SU-DHL-6 (cell line): ENCODE measurements at regions not wholly inside any gene's neighbourhood (a gene's known extent, or its start where the extent isn't known, plus 50 kb on each side); places are given as distances from the start of the nearest gene placed in this dataset.
A peak's percentile ranks its signal among the peaks of the same experiment; 100 is the strongest.

Experiments used
- H2AFZ ChIP-seq: fragments of 200-600 bp; sonication (generic); 2 replicates; pipeline ENCODE4 v1.6.1; 2014; ENCODE audit warnings: low read depth, mild to moderate bottlenecking, moderate library complexity, mixed read lengths, antibody characterized with exemption, low read length; ENCODE audit not compliant: severe bottlenecking
- H3F3A ChIP-seq: fragments of 200-600 bp; shearing (Covaris generic); 2 replicates; pipeline ENCODE4 v1.6.0; 2016; ENCODE audit warnings: antibody characterized with exemption, mild to moderate bottlenecking; ENCODE audit not compliant: insufficient read depth
- H3K27ac ChIP-seq: fragments of 200-600 bp; sonication (generic); 2 replicates; pipeline ENCODE4 v1.5.1; 2016; ENCODE audit warnings: low read depth, mild to moderate bottlenecking, low read length, moderate library complexity, mixed read lengths
- H3K27me3 ChIP-seq: fragments of 200-600 bp; sonication (generic), shearing (Covaris generic); 2 replicates; pipeline ENCODE4 v1.6.0; 2014; ENCODE audit warnings: mild to moderate bottlenecking, low read length
- H3K36me3 ChIP-seq: fragments of 200-600 bp; sonication (generic); 2 replicates; pipeline ENCODE4 v1.6.1; 2014; ENCODE audit warnings: mild to moderate bottlenecking, low read length, mixed read lengths
- H3K4me2 ChIP-seq: fragments of 300-600, 200-600 bp; shearing (Covaris generic), sonication (generic); 2 replicates; pipeline ENCODE4 v1.6.0; 2014; ENCODE audit warnings: low read length, low read depth, mild to moderate bottlenecking; ENCODE audit not compliant: poor library complexity, severe bottlenecking
- H3K4me3 ChIP-seq: fragments of 200-600 bp; sonication (generic); 2 replicates; pipeline ENCODE4 v1.5.1; 2014; ENCODE audit warnings: antibody characterized with exemption, low read length, mild to moderate bottlenecking, mixed read lengths; ENCODE audit not compliant: insufficient read depth, poor library complexity, severe bottlenecking
- H3K79me2 ChIP-seq: fragments of 200-600 bp; sonication (generic); 2 replicates; pipeline ENCODE4 v1.6.1; 2014; ENCODE audit warnings: mild to moderate bottlenecking, low read length, moderate library complexity; ENCODE audit not compliant: insufficient read depth
- H3K9ac ChIP-seq: fragments of 200-600 bp; sonication (generic); 2 replicates; pipeline ENCODE4 v1.7.0; 2014; ENCODE audit warnings: mild to moderate bottlenecking, low read length
- H3K9me2 ChIP-seq: fragments of 200-600 bp; sonication (generic); replicated peaks from 2 replicates; pipeline ENCODE4 v1.6.1; 2014; ENCODE audit warnings: low read length; ENCODE audit not compliant: insufficient read depth
- H3K9me3 ChIP-seq: fragments of 200-600 bp; sonication (generic); 2 replicates; pipeline ENCODE4 v1.6.1; 2014; ENCODE audit warnings: low read length, mixed read lengths; ENCODE audit not compliant: insufficient read depth
- H4K20me1 ChIP-seq: fragments of 200-600 bp; sonication (generic); 2 replicates; pipeline ENCODE4 v1.6.1; 2014; ENCODE audit warnings: low read depth, mild to moderate bottlenecking, antibody characterized with exemption, low read length, moderate library complexity, mixed read lengths
- CTCF ChIP-seq: fragments of 200-600 bp; sonication (generic); IDR thresholded peaks from one replicate; pipeline ENCODE4 v1.5.1; 2017; ENCODE audit warnings: antibody characterized with exemption, mild to moderate bottlenecking, low read length, moderate library complexity; ENCODE audit not compliant: insufficient read depth, poor library complexity, severe bottlenecking
- EZH2phosphoT487 ChIP-seq: fragments of 200-600 bp; sonication (generic), shearing (Covaris generic); conservative IDR thresholded peaks from 2 replicates; pipeline ENCODE4 v1.6.1; 2018; ENCODE audit warnings: mild to moderate bottlenecking, antibody characterized with exemption, low read length, moderate library complexity, mixed read lengths

GRCh38 chr6:134626589-134626988 lies 308.7 kb upstream of the SGK1 start:
- no peaks in the 10 kb centered on the region for H3K9me2 ChIP-seq
- no peak overlapping the region for H2AFZ ChIP-seq
- H4K20me1 ChIP-seq, result no peaks in the 10 kb centered on the region
- no peak overlapping the region for H3K4me2 ChIP-seq
- no peak overlapping the region for H3K27ac ChIP-seq
- TF ChIP-seq CTCF, result peak; percentile 13
- no peak for TF ChIP-seq EZH2phosphoT487
- no peaks in the 10 kb centered on the region for H3F3A ChIP-seq
- no peak overlapping the region for H3K4me3 ChIP-seq
- H3K27me3 ChIP-seq, result no peaks in the 10 kb centered on the region
- H3K9me3 ChIP-seq, result no peaks in the 10 kb centered on the region
- H3K36me3 ChIP-seq, result no peaks in the 10 kb centered on the region
- no peaks in the 10 kb centered on the region for H3K79me2 ChIP-seq
- H3K9ac ChIP-seq, result no peak overlapping the region

GRCh38 chr6:134626086-134626485 lies 308.2 kb upstream of the SGK1 start:
- Histone ChIP-seq H2AFZ (no peak overlapping the region), H3K36me3 (no peaks in the 10 kb centered on the region), H3K9me3 (no peaks in the 10 kb centered on the region), H3K9ac (no peak overlapping the region), H3K4me3 (no peak overlapping the region), H3K79me2 (no peaks in the 10 kb centered on the region), H4K20me1 (no peaks in the 10 kb centered on the region), H3K9me2 (no peaks in the 10 kb centered on the region), H3F3A (no peaks in the 10 kb centered on the region), H3K27me3 (no peaks in the 10 kb centered on the region), H3K27ac (no peak overlapping the region), H3K4me2 (no peak overlapping the region)
- TF ChIP-seq CTCF (no peak), EZH2phosphoT487 (no peak)

GRCh38 chr6:134624781-134625180 lies 306.9 kb upstream of the SGK1 start:
- Histone ChIP-seq H3K4me3 (no peak overlapping the region), H3K27me3 (no peaks in the 10 kb centered on the region), H3K9me2 (no peaks in the 10 kb centered on the region), H3K36me3 (no peaks in the 10 kb centered on the region), H4K20me1 (no peaks in the 10 kb centered on the region), H3K79me2 (no peaks in the 10 kb centered on the region), H3K9ac (no peak overlapping the region), H2AFZ (no peak overlapping the region), H3K27ac (no peak overlapping the region), H3F3A (no peaks in the 10 kb centered on the region), H3K4me2 (no peak overlapping the region), H3K9me3 (no peaks in the 10 kb centered on the region)
- TF ChIP-seq CTCF, result no peak
- no peak for TF ChIP-seq EZH2phosphoT487

- H3K36me3 ChIP-seq, result no peaks in the 10 kb centered on the region
- no peak overlapping the region for H3K9ac ChIP-seq
- H3K79me2 ChIP-seq, result no peaks in the 10 kb centered on the region
- no peak overlapping the region for H3K27ac ChIP-seq
- no peaks in the 10 kb centered on the region for H3K9me3 ChIP-seq
- H4K20me1 ChIP-seq, result no peaks in the 10 kb centered on the region
- no peak overlapping the region for H3K4me2 ChIP-seq
- no peak overlapping the region for H3K4me3 ChIP-seq
- TF ChIP-seq EZH2phosphoT487, result no peak
- no peak for TF ChIP-seq CTCF
- H2AFZ ChIP-seq, result no peak overlapping the region
- no peaks in the 10 kb centered on the region for H3F3A ChIP-seq
- no peaks in the 10 kb centered on the region for H3K9me2 ChIP-seq
- no peaks in the 10 kb centered on the region for H3K27me3 ChIP-seq
These were observed 305.5 kb upstream of the SGK1 start for GRCh38 chr6:134623401-134623800.
